Esophagus muscularis mucosa (tissue), 4 donors: ENCODE measurements at regions not wholly inside any gene's neighbourhood (a gene's known extent, or its start where the extent isn't known, plus 50 kb on each side); places are given as distances from the start of the nearest gene placed in this dataset.

Experiments
- CTCF ChIP-seq, 3 experiments: fragments of 200-600 bp in 2 of 3; fragments of 450-650 bp in 1 of 3; sonication (generic) in 2 of 3; IDR thresholded peaks; one replicate each; pipeline ENCODE4 v1.5.1; 2017 to 2019; ENCODE audit warnings: antibody characterized with exemption in 3 of 3, mild to moderate bottlenecking in 2 of 3, moderate library complexity in 1 of 3
- EP300 ChIP-seq: sonication (generic); formaldehyde crosslinking; IDR thresholded peaks from one replicate; pipeline ENCODE4 v1.6.1; 2017; ENCODE audit warnings: antibody characterized with exemption
- POLR2A ChIP-seq: fragments of 450-650 bp; IDR thresholded peaks from one replicate; pipeline ENCODE4 v1.6.1; 2017; ENCODE audit warnings: antibody characterized with exemption, moderate library complexity, mild to moderate bottlenecking, low read depth

DNA sequence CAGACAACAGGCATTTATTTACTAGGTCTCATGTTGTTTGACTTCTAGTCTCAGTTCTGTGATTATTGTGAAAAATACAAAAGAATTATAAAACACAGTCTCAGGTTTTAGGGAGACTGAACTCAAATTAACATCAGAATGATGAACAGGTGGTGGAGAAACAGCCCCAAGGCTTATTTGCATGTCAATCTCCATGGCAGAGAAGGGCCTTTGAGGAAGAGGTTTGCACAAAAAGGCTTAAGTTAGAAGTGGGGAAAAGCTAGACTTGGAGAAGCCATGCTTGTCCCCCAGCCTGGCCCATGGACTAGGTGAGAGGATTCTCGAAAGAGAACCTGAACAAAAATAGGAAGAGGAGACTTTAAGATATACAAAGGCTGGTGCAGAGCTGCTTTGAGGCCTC lies 183.3 kb downstream of the EDN1 start:
- TF ChIP-seq CTCF (IDR thresholded peaks at IDR 0.05): no peak
- no peak for TF ChIP-seq EP300
- TF ChIP-seq POLR2A: no peak
